ENCODE measurements at regions not wholly inside any gene's neighbourhood (a gene's known extent, or its start where the extent isn't known, plus 50 kb on each side); places are given as distances from the start of the nearest gene placed in this dataset.

DNA sequence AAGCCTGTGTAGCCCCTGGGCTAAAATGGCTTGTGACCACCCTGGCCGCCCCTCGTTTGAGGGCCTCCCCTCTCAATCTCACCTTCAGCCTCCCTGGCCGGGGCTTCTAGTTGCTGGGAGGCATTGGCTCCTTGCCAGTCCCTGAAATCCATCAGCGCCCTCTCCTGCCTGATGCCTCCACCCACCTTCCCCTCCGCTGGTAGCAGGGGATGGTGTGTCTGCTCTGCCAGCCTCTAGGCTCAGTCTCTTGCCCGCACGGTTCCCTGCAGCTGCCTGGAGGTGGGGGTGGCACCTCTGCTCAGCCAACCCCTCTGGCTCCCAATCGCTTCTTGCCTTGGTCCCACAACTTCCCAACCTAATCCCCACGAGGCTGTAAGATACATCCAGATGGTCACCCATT lies 167.9 kb downstream of the PHETA1 start:
- Histone ChIP-seq H3K27me3 (replicated peaks; ENCODE audit: control insufficient read depth, insufficient read depth, low read length) (peaks cover 1% of the 10 kb centered on the region), H3K4me3 (replicated peaks; ENCODE audit: low read depth, low read length) (no peak overlapping the region), H3K36me3 (ENCODE audit: control insufficient read depth, insufficient read depth, low read length) (no peaks in the 10 kb centered on the region)
- TF ChIP-seq, protein P1, sequence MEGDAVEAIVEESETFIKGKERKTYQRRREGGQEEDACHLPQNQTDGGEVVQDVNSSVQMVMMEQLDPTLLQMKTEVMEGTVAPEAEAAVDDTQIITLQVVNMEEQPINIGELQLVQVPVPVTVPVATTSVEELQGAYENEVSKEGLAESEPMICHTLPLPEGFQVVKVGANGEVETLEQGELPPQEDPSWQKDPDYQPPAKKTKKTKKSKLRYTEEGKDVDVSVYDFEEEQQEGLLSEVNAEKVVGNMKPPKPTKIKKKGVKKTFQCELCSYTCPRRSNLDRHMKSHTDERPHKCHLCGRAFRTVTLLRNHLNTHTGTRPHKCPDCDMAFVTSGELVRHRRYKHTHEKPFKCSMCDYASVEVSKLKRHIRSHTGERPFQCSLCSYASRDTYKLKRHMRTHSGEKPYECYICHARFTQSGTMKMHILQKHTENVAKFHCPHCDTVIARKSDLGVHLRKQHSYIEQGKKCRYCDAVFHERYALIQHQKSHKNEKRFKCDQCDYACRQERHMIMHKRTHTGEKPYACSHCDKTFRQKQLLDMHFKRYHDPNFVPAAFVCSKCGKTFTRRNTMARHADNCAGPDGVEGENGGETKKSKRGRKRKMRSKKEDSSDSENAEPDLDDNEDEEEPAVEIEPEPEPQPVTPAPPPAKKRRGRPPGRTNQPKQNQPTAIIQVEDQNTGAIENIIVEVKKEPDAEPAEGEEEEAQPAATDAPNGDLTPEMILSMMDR (IDR thresholded peaks at IDR 0.05; ENCODE audit: insufficient read depth, low read length, poor library complexity, severe bottlenecking) = no peak
- no peak for DNase-seq (ENCODE audit: extremely low read depth, insufficient read length)

DNA sequence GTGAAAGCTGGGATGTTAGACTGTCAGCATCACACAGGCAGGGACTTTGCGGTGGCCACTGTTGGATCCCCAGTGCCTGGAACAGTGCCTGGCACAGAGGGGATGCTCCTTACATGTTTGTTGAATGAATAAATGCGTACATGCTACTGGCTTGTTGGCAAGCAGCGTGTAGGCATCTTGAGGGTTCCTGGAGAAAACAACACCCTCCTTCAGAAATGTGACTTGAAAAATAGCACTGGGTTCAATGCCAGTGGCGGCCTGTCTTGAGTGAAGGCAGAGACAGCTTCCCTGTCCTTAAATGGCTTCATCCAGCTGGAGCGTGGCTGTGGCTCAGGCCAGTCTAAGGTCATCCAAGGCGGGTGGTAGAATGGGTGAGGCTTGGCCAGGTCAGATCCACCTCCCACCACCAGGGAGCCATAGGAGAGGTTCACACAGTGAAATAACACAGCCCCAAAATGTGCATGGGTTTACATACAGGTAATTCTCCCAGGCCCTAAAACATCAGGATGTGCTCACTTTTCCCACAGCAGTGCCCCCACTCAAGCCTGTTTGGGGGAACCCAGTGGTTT lies 171.4 kb downstream of the PHETA1 start:
- Histone ChIP-seq H3K36me3 (ENCODE audit: control insufficient read depth, insufficient read depth, low read length) (no peaks in the 10 kb centered on the region), H3K27me3 (replicated peaks; ENCODE audit: control insufficient read depth, insufficient read depth, low read length) (peaks cover 3% of the 10 kb centered on the region), H3K4me3 (replicated peaks; ENCODE audit: low read depth, low read length) (no peak overlapping the region)
- no peak for DNase-seq (ENCODE audit: extremely low read depth, insufficient read length)
- TF ChIP-seq, protein P1 (IDR thresholded peaks at IDR 0.05; ENCODE audit: insufficient read depth, low read length, poor library complexity, severe bottlenecking) = no peak

DNA sequence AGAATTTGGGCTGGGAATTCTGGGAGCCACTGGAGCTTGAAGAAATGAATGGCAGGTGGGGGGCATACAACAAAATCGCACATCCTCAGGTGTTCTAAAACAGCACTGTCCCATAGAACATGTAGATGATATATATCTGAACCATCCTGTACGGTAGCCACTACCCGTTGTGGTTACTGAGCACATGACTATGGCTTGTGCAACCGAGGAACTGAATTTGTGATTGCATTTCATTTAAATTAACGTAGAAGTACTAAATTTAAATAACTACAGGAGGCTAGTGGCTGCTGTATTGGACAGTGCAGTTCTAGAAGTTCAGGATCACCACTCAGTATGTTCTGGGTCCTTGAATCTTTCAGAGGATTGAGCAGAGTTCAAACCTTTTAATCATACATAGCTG lies 172.4 kb downstream of the PHETA1 start:
- TF ChIP-seq, protein P1 (IDR thresholded peaks at IDR 0.05; ENCODE audit: insufficient read depth, low read length, poor library complexity, severe bottlenecking) = no peak
- no peaks in the 10 kb centered on the region for H3K36me3 ChIP-seq (ENCODE audit: control insufficient read depth, insufficient read depth, low read length)
- no peak for DNase-seq (ENCODE audit: extremely low read depth, insufficient read length)
- peaks cover 3% of the 10 kb centered on the region for H3K27me3 ChIP-seq (replicated peaks; ENCODE audit: control insufficient read depth, insufficient read depth, low read length)
- no peak overlapping the region for H3K4me3 ChIP-seq (replicated peaks; ENCODE audit: low read depth, low read length)

DNA sequence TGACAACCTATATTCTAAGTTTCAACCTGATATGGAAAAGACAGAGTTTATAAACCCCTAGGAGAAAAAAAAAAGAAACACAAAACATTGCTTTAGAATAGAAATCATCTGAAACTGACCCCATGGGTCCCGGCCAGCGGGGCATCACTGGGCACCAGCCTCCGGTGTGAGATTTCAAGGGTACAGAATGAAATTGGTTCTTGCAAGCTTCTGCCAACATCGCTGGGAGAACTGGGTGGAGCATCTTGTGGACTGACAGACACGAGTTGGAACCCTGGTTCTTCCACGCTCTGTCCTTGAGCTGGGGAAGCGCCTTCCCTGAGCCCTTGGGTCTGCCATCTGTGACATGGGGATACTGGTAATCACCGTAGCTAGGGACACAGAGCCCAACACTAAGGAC lies 173.6 kb downstream of the PHETA1 start:
- no peak for DNase-seq (ENCODE audit: extremely low read depth, insufficient read length)
- TF ChIP-seq, protein P1 (IDR thresholded peaks at IDR 0.05; ENCODE audit: insufficient read depth, low read length, poor library complexity, severe bottlenecking) = no peak
- H3K4me3 ChIP-seq (replicated peaks; ENCODE audit: low read depth, low read length) = no peak overlapping the region
- H3K36me3 ChIP-seq (ENCODE audit: control insufficient read depth, insufficient read depth, low read length) = no peaks in the 10 kb centered on the region
- peaks cover 3% of the 10 kb centered on the region for H3K27me3 ChIP-seq (replicated peaks; ENCODE audit: control insufficient read depth, insufficient read depth, low read length)

DNA sequence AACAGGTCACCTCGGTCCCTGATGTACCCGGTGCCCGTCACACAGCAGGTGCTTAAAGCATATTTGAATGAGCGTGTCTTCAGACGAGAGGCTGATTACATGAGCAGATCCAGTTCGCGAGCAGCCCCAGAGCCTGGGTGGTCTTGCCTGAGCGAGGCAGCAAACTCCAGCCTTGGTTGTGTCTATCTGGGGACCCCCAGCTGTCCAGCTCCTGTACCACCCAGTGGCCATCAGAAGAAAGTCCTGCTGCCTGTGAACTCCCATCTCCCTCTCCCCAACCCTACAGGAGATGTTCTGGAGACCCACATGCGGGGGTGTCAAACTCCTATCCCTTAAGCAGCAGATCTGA lies 174.2 kb downstream of the PHETA1 start:
- DNase-seq (ENCODE audit: extremely low read depth, insufficient read length) = no peak
- no peak overlapping the region for H3K4me3 ChIP-seq (replicated peaks; ENCODE audit: low read depth, low read length)
- no peaks in the 10 kb centered on the region for H3K36me3 ChIP-seq (ENCODE audit: control insufficient read depth, insufficient read depth, low read length)
- TF ChIP-seq, protein P1 (IDR thresholded peaks at IDR 0.05; ENCODE audit: insufficient read depth, low read length, poor library complexity, severe bottlenecking) = no peak
- H3K27me3 ChIP-seq (replicated peaks; ENCODE audit: control insufficient read depth, insufficient read depth, low read length) = peaks cover 3% of the 10 kb centered on the region

All from GM06990 (cell line).